ENCODE measurements at regions not wholly inside any gene's neighbourhood (a gene's known extent, or its start where the extent isn't known, plus 50 kb on each side); places are given as distances from the start of the nearest gene placed in this dataset.

GRCh38 chr6:81821449-81821848 lies 69.0 kb upstream of the TENT5A start (continued):
- TF ChIP-seq JUN (IDR thresholded peaks at IDR 0.05; ENCODE audit: low read depth, low read length), result no peak
- TF ChIP-seq SP1 (IDR thresholded peaks at IDR 0.05; ENCODE audit: low read depth, low read length), result no peak
- TF ChIP-seq SIRT6 (IDR thresholded peaks at IDR 0.05; ENCODE audit: low read length), result no peak
- TF ChIP-seq SP4 (IDR thresholded peaks at IDR 0.05; ENCODE audit: low read length), result no peak

Data from H1 (cell line).